Loucy (cell line): ENCODE measurements at regions not wholly inside any gene's neighbourhood (a gene's known extent, or its start where the extent isn't known, plus 50 kb on each side); places are given as distances from the start of the nearest gene placed in this dataset.

Experiments
- EZH2phosphoT487 ChIP-seq: fragments of 200-600 bp; IDR thresholded peaks from 2 replicates; pipeline ENCODE4 v1.6.1; 2018; ENCODE audit warnings: antibody characterized with exemption, mild to moderate bottlenecking, moderate library complexity, borderline replicate concordance
- TF ChIP-seq, protein P1 (sequence below): fragments of 200-600 bp; sonication (generic); conservative IDR thresholded peaks from 2 replicates; pipeline ENCODE4 v1.5.1; 2014; ENCODE audit warnings: mild to moderate bottlenecking, antibody characterized with exemption, low read length

DNA sequence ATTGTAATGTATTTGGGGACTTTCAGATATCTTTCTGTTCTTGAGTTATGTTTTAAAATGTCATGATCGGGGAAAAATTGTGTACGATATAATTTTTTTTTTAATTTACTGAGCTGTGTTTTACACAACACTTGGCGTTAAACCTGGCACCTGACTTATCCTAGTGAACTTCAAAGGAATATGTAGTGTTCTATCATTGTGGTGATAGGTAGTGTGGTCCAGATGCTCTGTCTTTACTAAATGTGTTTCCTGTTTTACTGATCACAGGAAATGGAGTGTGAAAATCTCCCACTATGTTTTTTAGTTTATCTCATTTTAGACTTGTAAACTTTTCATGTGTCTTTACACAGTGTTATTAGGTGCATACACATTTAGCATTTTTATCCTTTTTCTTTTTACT, 98.0 kb downstream of the SLC5A7 start:
- TF ChIP-seq, protein P1, sequence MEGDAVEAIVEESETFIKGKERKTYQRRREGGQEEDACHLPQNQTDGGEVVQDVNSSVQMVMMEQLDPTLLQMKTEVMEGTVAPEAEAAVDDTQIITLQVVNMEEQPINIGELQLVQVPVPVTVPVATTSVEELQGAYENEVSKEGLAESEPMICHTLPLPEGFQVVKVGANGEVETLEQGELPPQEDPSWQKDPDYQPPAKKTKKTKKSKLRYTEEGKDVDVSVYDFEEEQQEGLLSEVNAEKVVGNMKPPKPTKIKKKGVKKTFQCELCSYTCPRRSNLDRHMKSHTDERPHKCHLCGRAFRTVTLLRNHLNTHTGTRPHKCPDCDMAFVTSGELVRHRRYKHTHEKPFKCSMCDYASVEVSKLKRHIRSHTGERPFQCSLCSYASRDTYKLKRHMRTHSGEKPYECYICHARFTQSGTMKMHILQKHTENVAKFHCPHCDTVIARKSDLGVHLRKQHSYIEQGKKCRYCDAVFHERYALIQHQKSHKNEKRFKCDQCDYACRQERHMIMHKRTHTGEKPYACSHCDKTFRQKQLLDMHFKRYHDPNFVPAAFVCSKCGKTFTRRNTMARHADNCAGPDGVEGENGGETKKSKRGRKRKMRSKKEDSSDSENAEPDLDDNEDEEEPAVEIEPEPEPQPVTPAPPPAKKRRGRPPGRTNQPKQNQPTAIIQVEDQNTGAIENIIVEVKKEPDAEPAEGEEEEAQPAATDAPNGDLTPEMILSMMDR, result no peak
- TF ChIP-seq EZH2phosphoT487, result no peak
